Psoas muscle (tissue), 7 donors: ENCODE measurements at regions not wholly inside any gene's neighbourhood (a gene's known extent, or its start where the extent isn't known, plus 50 kb on each side); places are given as distances from the start of the nearest gene placed in this dataset.
A peak's percentile ranks its signal among the peaks of the same experiment; 100 is the strongest.

ENCODE experiments used
- ATAC-seq, 4 donors: fragments of 200-7000 bp; cut with Tn5 transposase; one replicate each; pipeline ENCODE4 v1.9.1; 2020; ENCODE audit warnings: moderate library complexity in 3 of 4, mild to moderate bottlenecking in 2 of 4
- DNase-seq, 2 donors: peaks; one replicate each; pipeline ENCODE4 v3.0.0-alpha.2; 2020
- H3K27ac ChIP-seq: fragments of 200-600 bp; one replicate; pipeline ENCODE4 v1.8.0; 2022
- H3K27me3 ChIP-seq, 3 donors: fragments of 200-600 bp in 1 of 3; one replicate each; pipeline versions ENCODE4 v1.6.1 to v1.8.0; 2013 to 2022; ENCODE audit warnings: low read length in 2 of 3, mild to moderate bottlenecking in 2 of 3, moderate library complexity in 1 of 3; ENCODE audit not compliant: insufficient read depth in 3 of 3
- H3K36me3 ChIP-seq, 2 donors: fragments of 200-600 bp in 1 of 2; one replicate each; pipeline versions ENCODE4 v1.6.1 to v1.8.0; 2013 to 2022; ENCODE audit warnings: low read depth in 1 of 2, mild to moderate bottlenecking in 1 of 2, moderate library complexity in 1 of 2; ENCODE audit not compliant: insufficient read depth in 1 of 2
- H3K4me1 ChIP-seq: fragments of 200-600 bp; one replicate; pipeline ENCODE4 v1.8.0; 2022
- H3K4me3 ChIP-seq: fragments of 200-600 bp; one replicate; pipeline ENCODE4 v1.8.0; 2022; ENCODE audit warnings: mild to moderate bottlenecking
- H3K9me3 ChIP-seq: fragments of 200-600 bp; one replicate; pipeline ENCODE4 v1.8.0; 2022
- CTCF ChIP-seq: fragments of 200-600 bp; IDR thresholded peaks from one replicate; pipeline ENCODE4 v1.8.0; 2022; ENCODE audit warnings: antibody characterized with exemption
- WGBS, 3 donors: extraction: QIAGEN DNeasy Blood & Tissue Kit; methylation state at CpG; one replicate each; pipeline versions ENCODE4 v1.1.6 to v1.1.7; 2013; 5-methylcytosine and 5-hydroxymethylcytosine counted together
- intact Hi-C, 2 donors: fragments of 100-400 bp; cut with DNase I; formaldehyde crosslinking; loops; one replicate each; pipeline versions ENCODE4 v1.11.0 to v1.14.2; 2022
- donor health status: healthy with polysubstance abuse.
- donor health status: DM: no; HTN: no; CAD: no; lungs with moderate emphysema.
- donor health status: Bipolar disorder and iron deficiency.
- donor health status: healthy.
- donor health status: DM: yes; HTN: yes; CAD: no.
- donor health status: DM: no; HTN: no; CAD: no.
- donor health status: DM: yes; HTN: yes; CAD: no.

DNA sequence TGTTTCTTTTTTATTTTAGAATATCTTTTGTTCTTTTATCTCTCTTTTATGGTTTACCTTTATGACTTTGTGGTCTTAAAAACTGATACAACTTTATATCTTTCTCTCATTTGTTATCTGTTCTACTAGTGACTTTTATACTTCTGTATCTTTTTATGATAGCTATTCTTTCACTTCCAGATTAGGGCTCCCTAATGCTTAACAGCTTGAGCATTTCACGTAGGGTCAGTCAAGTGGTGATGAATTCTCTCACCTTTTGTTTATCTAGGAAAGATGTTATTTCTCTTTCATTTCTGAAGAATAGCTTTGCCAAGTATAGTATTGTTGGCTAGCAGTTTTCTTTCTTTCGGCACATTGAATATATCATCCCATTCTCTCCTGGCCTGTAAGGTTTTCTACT lies 123.6 kb downstream of the NUDT12 start:
- peaks cover 23% of the 10 kb centered on the region for H3K9me3 ChIP-seq
- ATAC-seq (no peak), DNase-seq (no peak)
- no peak for TF ChIP-seq CTCF
- 46 to 71% (median 67%) methylated on average over 2 of the region's 2 CpGs for WGBS, 3 donors
- intact Hi-C loops = no loop called here
- peaks cover 17% of the 10 kb centered on the region for H3K4me1 ChIP-seq
- H3K36me3 ChIP-seq = no peaks in the 10 kb centered on the region
- H3K27me3 ChIP-seq = no peaks in the 10 kb centered on the region
- no peak overlapping the region for H3K27ac ChIP-seq
- no peak overlapping the region for H3K4me3 ChIP-seq

DNA sequence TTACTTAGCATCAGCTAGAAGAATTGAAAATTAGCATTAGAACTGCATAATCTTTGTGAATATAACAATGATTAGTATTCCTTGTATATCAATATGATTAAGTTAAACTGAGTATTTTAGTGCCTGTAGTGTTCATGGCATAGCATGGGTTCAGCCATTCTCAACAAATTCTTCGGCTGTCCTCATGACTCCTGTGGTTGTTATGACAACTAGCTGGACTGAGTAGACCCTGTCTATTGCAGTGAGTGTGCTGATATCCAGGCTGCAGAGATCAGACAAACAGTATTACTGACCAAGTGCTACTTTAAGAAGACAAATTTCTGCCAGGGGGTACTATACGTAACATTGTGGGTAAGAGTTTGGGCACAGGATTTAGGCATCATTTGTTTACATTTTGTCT lies 125.9 kb downstream of the NUDT12 start:
- Histone ChIP-seq H3K4me1 (peaks cover 21% of the 10 kb centered on the region), H3K27me3 (no peaks in the 10 kb centered on the region), H3K9me3 (peaks cover 23% of the 10 kb centered on the region), H3K36me3 (no peaks in the 10 kb centered on the region), H3K27ac (no peak overlapping the region), H3K4me3 (no peak overlapping the region)
- ATAC-seq (no peak), DNase-seq (no peak)
- TF ChIP-seq CTCF = no peak
- intact Hi-C loops = no loop called here
- 97 to 98% (median 97%) methylated on average over 2 of the region's 2 CpGs for WGBS, 3 donors

GRCh38 chr5:103436112-103436511 lies 126.5 kb downstream of the NUDT12 start:
- Histone ChIP-seq H3K4me1 (peaks cover 21% of the 10 kb centered on the region), H3K27me3 (no peaks in the 10 kb centered on the region), H3K27ac (peak overlapping the region; percentile 11), H3K36me3 (no peaks in the 10 kb centered on the region), H3K4me3 (no peak overlapping the region), H3K9me3 (peaks cover 23% of the 10 kb centered on the region)
- no peak for TF ChIP-seq CTCF
- intact Hi-C loops = no loop called here
- no peak for DNase-seq
- WGBS, 3 donors = 26 to 44% (median 35%) methylated on average over 1 of the region's 1 CpG
- ATAC-seq = peak in 1 of 4 donors; percentile 26

- Histone ChIP-seq H3K36me3 (no peaks in the 10 kb centered on the region), H3K9me3 (peaks cover 19% of the 10 kb centered on the region), H3K27me3 (no peaks in the 10 kb centered on the region), H3K27ac (peak overlapping the region; percentile 11), H3K4me1 (peaks cover 21% of the 10 kb centered on the region), H3K4me3 (peak overlapping the region; percentile 11)
- WGBS, 3 donors = 36 to 56% (median 53%) methylated on average over 4 of the region's 4 CpGs
- DNase-seq (no peak), ATAC-seq (peak in 3 of 4 donors; percentile 36 to 54 (median 39))
- TF ChIP-seq CTCF = no peak
- intact Hi-C loops = no loop called here
Observed at GRCh38 chr5:103435136-103435889, 127.3 kb downstream of the NUDT12 start.

DNA sequence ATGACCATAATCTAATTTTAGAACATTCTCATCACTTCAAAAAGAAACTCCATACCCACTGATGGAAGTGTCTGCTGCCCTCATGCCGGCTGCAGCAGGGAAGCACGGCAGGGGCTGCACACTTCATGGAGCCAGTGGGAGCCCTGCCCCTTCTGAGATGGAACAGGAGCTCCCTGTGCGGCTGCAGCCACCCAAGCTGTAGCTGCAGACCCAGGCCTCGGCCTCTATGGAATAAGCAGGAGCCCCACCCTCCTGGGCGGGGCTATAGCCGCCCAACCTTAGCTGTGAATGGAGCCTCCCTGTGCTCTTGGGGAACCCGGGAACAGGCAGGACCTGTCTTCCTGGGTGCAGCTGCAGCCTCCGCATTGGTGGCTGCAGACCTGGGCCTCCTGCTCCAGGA lies 128.5 kb downstream of the NUDT12 start:
- TF ChIP-seq CTCF = no peak

More for the DNA sequence above, 128.5 kb downstream of the NUDT12 start:
- Histone ChIP-seq H3K36me3 (no peaks in the 10 kb centered on the region), H3K4me1 (peaks cover 21% of the 10 kb centered on the region), H3K27me3 (no peaks in the 10 kb centered on the region), H3K4me3 (no peak overlapping the region), H3K9me3 (peaks cover 9% of the 10 kb centered on the region), H3K27ac (no peak overlapping the region)
- DNase-seq (no peak), ATAC-seq (peak in 1 of 4 donors; percentile 64)
- intact Hi-C loops = no loop called here
- 68 to 82% (median 73%) methylated on average over 8 of the region's 8 CpGs for WGBS, 3 donors
